ENCODE measurements at regions not wholly inside any gene's neighbourhood (a gene's known extent, or its start where the extent isn't known, plus 50 kb on each side); places are given as distances from the start of the nearest gene placed in this dataset.

GRCh38 chr1:10861822-10862221 lies 65.4 kb upstream of the CASZ1 start:
- TF ChIP-seq EZH2 (IDR thresholded peaks at IDR 0.05; ENCODE audit: insufficient read depth, poor library complexity, severe bottlenecking) = no peak
- no peak for TF ChIP-seq EZH2phosphoT487 (IDR thresholded peaks at IDR 0.05; ENCODE audit: insufficient read depth, low read depth)
